ENCODE measurements at regions not wholly inside any gene's neighbourhood (a gene's known extent, or its start where the extent isn't known, plus 50 kb on each side); places are given as distances from the start of the nearest gene placed in this dataset.
"Not testable (repeated sequence)": the region's sequence is repeated elsewhere in the genome, so short reads cannot be mapped to it uniquely, and the experiment has no call there.

DNA sequence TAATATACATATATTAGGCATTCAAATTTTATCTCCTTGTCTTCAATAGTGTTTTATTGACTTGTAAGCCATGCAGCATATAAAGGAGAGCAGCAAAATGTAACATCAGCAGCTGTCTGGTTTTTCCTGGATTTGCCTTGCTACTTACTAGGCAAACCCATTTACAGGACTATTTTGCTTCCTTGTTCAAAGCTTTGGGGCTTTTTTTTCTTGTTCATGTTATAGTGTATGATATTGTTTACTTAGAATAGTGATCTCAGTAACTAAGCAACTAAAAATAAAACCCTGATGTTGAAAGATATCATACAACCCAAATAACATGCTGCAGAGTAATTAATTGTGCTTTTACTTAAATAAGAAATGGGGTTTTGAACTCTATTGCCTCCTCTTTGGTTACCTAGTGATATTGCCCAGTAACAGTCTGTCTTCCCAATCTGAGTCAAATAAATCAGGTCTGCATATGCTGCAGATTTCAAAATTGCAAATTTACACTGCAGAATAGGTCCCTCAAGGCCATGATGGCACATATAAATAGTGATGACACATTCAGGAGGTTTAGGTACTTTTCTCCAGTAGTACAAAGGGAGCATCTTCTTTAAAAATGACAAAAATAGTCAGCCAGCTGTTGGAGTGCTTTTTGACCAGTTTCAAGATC, 578.1 kb upstream of the NECTIN3 start:
- no peak for DNase-seq

DNA sequence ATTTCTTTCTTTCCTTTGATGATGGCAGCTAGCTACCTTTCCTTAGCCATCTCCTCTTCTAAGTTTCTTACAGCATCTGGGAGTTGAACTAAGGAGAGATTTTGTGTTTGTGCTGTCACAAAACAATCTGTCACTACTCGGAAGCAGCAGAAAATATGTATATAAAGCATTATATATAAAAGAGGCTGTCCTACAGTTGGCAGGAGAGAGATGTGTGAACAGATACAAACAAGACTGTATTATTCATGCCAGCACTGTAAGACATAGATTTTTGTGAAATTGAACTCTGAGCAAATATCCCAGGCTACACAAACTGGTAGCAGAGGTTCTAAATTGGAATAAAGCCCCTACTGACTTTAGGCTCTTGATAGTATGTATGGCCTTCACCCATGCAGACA, 577.5 kb upstream of the NECTIN3 start:
- no peak for DNase-seq

DNA sequence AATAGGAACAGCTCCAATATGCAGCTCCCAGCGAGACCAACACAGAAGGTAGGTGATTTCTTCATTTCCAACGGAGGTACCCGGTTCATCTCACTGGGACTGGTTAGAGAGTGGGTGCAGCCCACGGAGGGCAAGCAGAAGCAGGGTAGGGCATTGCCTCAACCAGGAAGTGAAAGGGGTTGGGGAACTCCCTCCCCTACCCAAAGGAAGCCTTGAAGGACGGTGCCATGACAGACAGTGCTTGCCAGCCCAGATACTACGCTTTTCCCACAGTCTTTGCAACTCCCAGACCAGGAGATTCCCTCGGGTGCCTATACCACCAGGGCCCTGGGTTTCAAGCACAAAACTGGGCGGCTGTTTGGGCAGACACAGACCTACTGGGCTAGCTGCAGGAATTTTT, 576.9 kb upstream of the NECTIN3 start:
- DNase-seq = no peak

DNA sequence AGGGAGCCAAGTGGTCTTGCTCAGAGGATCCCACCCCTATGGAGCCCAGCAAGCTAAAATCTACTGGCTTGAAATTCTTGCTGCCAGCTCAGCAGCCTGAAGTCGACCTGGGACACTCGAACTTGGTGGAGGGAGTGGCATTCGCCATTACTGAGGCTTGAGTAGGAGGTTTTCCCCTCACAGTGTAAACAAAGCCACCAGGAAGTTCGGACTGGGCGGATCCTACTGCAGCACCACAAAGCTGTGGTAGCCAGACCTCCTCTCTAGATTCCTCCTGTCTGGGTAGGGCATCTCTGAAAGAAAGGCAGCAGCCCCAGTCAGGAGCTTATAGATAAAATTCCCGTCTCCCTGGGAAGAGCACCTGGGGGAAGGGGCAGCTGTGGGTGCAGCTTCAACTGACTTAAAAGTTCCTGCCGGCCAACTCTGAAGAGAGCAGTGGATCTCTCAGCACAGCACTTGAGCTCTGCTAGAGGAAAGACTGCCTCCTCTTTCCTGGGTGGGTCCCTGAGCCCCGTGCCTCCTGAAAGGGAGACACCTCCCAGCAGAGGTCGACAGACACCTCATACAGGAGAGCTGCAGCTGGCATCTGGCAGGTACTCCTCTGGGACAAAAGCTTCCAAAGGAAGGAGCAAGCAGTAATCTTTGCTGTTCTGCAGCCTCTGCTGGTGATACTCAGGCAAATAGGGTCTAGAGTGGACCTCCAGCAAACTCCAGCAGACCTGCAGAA, 576.3 kb upstream of the NECTIN3 start:
- no peak for DNase-seq

- DNase-seq = no peak
These were observed 567.2 kb upstream of the NECTIN3 start for GRCh38 chr3:110504401-110504800.

DNA sequence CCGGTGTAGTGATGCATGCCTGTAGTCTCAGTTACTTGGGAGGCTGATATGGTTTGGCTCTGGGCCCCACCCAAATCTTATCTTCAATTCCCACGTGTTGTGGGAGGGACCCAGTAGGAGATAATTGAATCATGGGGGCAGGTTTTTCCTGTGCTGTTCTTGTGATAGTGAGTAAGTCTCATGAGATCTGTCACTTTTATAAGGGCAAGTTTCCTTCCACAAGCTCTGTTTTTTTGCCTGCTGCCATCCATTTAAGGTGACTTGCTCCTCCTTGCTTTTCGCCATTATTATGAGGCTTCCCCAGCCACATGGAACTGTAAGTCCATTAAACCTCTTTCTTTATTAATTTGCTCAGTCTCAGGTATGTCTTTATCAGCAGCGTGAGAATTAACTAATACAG, 566.7 kb upstream of the NECTIN3 start:
- DNase-seq = no peak

GRCh38 chr3:110506890-110507289, 564.7 kb upstream of the NECTIN3 start:
- no peak for DNase-seq

DNA sequence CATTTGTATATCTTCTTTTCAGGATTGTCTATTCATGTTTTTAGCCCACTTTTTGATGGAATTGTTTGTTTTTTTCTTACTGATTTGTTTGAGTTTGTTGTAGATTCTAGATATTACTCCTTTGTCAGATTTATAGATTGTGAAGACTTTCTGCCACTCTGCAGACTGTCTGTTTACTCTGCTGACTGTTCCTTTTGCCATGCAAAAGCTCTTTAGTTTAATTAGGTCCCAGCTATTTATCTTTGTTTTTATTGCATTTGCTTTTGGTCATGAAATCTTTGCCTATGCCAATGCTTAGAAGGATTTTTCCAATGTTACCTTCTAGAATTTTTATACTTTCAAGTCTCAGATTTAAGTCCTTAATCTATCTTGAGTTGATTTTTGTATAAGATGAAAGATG, 564.0 kb upstream of the NECTIN3 start:
- not testable (repeated sequence) for DNase-seq

DNA sequence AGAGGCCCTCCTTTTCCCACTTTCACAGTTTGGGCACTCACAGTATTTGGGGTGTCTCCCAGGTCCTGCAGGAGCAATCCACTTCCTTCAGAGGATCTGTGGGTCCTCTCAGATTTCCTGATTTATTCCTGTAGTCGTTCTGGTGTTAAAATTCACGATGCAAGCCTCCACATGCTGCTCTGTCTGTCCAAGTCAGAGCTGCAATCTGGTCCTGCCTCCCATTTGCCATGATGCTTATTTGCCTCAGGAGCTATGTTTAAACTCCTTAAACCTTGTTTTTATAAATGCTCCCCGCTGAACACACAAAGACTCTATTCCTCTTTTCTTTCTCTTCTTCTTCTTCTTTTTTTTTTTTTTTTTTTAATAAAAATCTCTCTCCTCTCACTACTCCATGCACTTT, 558.7 kb upstream of the NECTIN3 start:
- DNase-seq = no peak

DNA sequence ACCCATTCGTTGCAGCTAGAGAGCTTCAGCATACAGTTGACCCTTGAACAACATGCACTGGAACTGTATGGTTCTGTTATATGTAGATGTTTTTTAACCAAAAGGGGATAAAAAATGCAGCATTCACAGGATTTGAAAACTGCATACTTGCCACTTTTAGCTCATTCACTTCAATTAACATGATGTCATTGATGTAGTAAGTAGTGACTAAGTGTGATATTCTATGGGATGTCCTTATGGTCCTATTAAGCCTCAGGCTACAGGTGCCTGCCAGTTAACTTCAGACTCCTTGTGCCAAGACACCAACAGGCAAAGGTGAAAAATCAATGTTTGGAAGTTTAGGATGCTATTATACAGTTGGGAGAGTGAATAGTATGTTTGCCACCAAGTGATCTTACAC, 553.6 kb upstream of the NECTIN3 start:
- no peak for DNase-seq

GRCh38 chr3:110519071-110519470, 552.5 kb upstream of the NECTIN3 start:
- DNase-seq = peak; percentile 48

DNA sequence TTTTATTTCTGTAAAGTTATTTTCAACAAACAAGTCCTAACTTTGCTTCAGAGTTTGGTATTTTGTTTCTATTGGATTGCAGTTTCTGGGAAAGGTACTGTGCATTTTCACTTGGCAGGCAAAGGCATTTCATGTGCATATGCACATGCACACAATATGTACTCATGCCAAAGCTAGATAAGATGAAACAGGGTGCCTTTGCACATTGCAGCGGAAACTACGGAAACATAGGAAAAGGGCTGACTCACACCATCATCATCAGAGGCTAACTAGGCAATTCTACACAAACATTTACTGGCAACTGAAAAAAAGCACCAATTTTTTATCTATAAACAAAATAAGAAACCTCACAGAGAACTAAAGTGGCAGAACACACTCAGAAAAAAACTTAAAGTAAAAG, 550.6 kb upstream of the NECTIN3 start:
- DNase-seq = no peak

DNA sequence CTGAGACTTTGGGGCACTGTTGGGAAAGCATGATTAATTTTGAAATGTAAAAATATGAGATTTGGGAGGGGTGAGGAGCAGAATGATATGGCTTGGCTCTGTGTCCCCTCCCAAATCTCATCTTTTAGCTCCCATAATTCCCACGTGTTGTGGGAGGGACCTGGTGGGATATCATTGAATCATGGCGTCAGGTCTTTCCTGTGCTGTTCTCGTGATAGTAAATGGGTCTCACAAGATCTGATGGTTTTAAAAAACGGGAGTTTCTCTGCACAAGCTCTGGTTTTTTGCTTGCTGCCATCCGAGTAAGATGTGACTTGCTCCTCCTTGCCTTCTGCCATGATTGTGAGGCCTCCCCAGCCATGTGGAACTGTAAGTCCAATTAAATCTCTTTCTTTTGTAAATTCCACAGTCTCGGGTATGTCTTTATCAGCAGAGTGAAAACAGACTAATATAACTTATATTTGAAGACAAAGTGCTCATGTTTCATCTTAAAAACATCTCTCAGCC, 546.0 kb upstream of the NECTIN3 start:
- not testable (repeated sequence) for DNase-seq

- peak; percentile 27 for DNase-seq
These were observed 544.6 kb upstream of the NECTIN3 start for GRCh38 chr3:110526777-110527727.

DNA sequence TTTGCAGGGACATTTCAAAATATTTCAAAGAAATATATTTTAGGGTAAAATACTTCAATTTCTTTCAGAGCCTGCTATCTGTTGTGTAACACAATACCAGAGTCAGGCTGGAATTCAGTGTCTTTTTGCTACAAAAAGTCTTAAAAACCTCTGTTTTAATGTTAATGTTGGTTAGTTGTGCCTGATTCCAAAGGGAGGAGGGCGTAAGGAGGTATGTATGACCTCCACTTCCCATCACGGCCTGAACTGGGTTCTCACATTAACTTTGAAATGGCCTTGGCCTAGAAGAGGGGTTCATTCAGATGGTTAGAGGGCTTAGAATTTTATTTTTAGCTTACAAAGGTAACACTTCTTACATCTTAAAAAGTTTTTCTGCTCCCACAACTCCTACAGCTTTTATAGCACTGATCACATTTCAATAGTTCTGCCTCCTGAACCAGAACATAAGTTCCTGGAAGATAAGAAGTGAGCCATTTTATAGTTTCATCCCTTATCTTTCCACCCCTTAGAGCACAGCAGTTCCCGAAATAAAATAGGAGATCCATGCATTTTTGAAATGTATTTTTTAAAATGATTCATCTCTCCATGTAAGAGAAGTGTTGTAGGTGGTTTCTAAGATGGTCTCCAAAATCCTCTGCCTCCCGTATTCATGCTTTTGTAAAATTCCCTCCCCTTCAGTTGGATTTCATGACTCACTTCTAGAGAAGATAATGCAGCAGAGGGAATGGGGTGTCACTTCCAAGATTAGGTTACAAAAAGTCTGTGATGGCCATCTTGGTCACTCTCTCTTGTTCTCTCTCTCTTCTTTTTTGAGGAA, 543.1 kb upstream of the NECTIN3 start:
- no peak for DNase-seq

DNA sequence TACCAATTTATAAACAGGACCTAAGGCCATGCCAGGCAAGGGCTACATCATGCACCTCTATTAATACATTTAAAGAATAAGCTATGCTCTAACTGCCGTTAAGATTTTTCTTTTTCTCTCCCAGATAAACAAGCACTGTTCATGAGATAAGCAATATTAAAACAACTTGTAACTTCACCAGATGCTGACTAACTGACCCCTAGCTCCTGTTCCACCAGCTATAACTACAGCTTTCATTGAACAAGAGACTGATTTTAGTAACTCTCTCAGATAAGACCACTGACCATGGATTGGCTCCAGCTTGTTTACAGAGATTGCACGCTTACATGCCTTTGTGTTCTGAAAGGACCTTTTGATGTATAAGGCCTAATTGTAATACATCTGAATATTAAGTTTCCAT, 540.7 kb upstream of the NECTIN3 start:
- DNase-seq = no peak

- no peak for DNase-seq
These were observed 538.5 kb upstream of the NECTIN3 start for GRCh38 chr3:110533089-110533488.

GRCh38 chr3:110542552-110543150, 529.0 kb upstream of the NECTIN3 start:
- DNase-seq = no peak

DNA sequence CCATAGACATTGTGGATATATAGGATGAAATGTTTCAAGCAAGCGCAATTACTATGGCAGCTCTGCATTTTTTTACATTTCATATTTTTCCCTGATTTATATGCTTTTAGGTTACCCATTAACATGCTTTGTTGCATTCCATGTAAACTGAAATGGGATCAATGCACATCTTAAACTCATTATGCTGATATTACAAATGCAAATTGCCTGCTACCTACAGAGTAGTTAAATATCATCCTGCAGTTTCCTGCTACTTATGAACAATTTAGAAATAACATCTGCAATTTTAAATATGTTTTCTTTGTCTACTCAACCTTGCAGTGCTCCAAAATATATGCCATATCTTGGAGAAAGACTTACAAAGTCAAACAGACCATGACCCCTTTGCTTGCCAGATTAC, 526.9 kb upstream of the NECTIN3 start:
- no peak for DNase-seq

DNA sequence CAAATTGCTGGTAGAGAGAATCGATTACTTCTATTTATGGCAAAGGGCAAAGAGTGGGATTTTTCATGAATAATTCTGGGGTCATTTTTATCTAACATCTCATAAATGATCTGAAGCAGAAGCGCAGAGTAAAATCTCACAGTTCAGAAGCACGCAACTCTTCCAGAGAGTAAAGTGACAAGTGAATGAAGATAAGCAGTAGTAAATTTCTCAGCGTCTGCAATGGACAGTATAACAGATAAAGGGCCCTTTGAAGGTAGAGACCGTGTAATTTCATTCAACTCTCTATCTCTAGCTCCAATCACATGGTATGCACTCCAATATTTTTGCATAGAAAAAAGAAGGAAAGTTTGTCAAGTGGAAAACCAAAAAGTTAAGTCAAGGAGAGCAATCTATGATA, 521.1 kb upstream of the NECTIN3 start:
- DNase-seq = no peak

- no peak for DNase-seq
These were observed 509.0 kb upstream of the NECTIN3 start for GRCh38 chr3:110562621-110563020.

DNA sequence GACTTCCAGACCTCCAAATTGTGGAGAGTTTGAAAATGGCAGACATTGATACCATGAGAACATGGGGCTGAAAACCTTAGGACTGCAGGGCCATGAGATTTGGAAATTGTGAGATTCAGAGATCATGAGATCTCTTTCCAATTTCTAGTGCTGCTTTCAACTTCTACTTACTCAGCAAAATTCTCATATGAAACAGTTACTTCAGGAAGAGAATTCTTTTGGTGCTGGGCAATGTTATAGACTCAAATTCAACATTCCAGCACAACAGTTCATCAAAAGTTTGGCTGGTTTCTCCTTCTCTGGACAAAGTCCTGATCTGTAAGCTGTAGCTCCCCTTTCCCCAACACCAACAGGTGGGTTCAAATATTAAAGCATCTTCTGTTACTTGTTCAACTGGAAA, 506.9 kb upstream of the NECTIN3 start:
- DNase-seq = no peak

Measured in femur (tissue), 1 donor.